ENCODE measurements at regions not wholly inside any gene's neighbourhood (a gene's known extent, or its start where the extent isn't known, plus 50 kb on each side); places are given as distances from the start of the nearest gene placed in this dataset.
"Not testable (repeated sequence)": the region's sequence is repeated elsewhere in the genome, so short reads cannot be mapped to it uniquely, and the experiment has no call there.

GRCh38 chr5:25568989-25569625 is 924.3 kb upstream of the CDH10 start:
- no peak for DNase-seq

GRCh38 chr5:25568294-25568693 is 923.5 kb upstream of the CDH10 start:
- no peak for DNase-seq

- no peak for DNase-seq
Observed at GRCh38 chr5:25567881-25568280, 923.1 kb upstream of the CDH10 start.

GRCh38 chr5:25562656-25563055 is 917.9 kb upstream of the CDH10 start:
- no peak for DNase-seq

GRCh38 chr5:25554077-25554476 is 909.3 kb upstream of the CDH10 start:
- no peak for DNase-seq

- no peak for DNase-seq
Observed at GRCh38 chr5:25552871-25553481, 908.2 kb upstream of the CDH10 start.

- no peak for DNase-seq
Observed at GRCh38 chr5:25550793-25551192, 906.0 kb upstream of the CDH10 start.

- no peak for DNase-seq
Observed at GRCh38 chr5:25544652-25545249, 900.0 kb upstream of the CDH10 start.

- no peak for DNase-seq
Observed at GRCh38 chr5:25540628-25541027, 895.9 kb upstream of the CDH10 start.

- DNase-seq: no peak
Observed at GRCh38 chr5:25539536-25539935, 894.8 kb upstream of the CDH10 start.

GRCh38 chr5:25536461-25536860 is 891.7 kb upstream of the CDH10 start:
- not testable (repeated sequence) for DNase-seq

- DNase-seq: no peak
Observed at GRCh38 chr5:25516141-25516540, 871.4 kb upstream of the CDH10 start.

GRCh38 chr5:25515525-25515924 is 870.7 kb upstream of the CDH10 start:
- no peak for DNase-seq

GRCh38 chr5:25510692-25511091 is 865.9 kb upstream of the CDH10 start:
- DNase-seq: not testable (repeated sequence)

GRCh38 chr5:25508011-25508410 is 863.2 kb upstream of the CDH10 start:
- DNase-seq: not testable (repeated sequence)

GRCh38 chr5:25500635-25501034 is 855.9 kb upstream of the CDH10 start:
- no peak for DNase-seq

GRCh38 chr5:25489834-25490538 is 845.2 kb upstream of the CDH10 start:
- no peak for DNase-seq

- DNase-seq: no peak
Observed at GRCh38 chr5:25488119-25488518, 843.3 kb upstream of the CDH10 start.

GRCh38 chr5:25484391-25484790 is 839.6 kb upstream of the CDH10 start:
- no peak for DNase-seq

- DNase-seq: no peak
Observed at GRCh38 chr5:25481463-25481862, 836.7 kb upstream of the CDH10 start.

- no peak for DNase-seq
Observed at GRCh38 chr5:25459082-25459481, 814.3 kb upstream of the CDH10 start.

GRCh38 chr5:25458628-25459027 is 813.9 kb upstream of the CDH10 start:
- DNase-seq: no peak

GRCh38 chr5:25453500-25453899 is 808.7 kb upstream of the CDH10 start:
- DNase-seq: no peak

- DNase-seq: no peak
Observed at GRCh38 chr5:25451294-25451693, 806.5 kb upstream of the CDH10 start.

Data from 8988T (cell line).